ENCODE measurements at regions not wholly inside any gene's neighbourhood (a gene's known extent, or its start where the extent isn't known, plus 50 kb on each side); places are given as distances from the start of the nearest gene placed in this dataset.

- no peak for TF ChIP-seq CTCF (IDR thresholded peaks at IDR 0.05)
- no peak for TF ChIP-seq POLR2AphosphoS5 (IDR thresholded peaks at IDR 0.05)
- TF ChIP-seq EP300 (IDR thresholded peaks at IDR 0.05), result no peak
These were observed 109.1 kb upstream of the MAX start for GRCh38 chr14:65211341-65211987.
